ENCODE measurements at regions not wholly inside any gene's neighbourhood (a gene's known extent, or its start where the extent isn't known, plus 50 kb on each side); places are given as distances from the start of the nearest gene placed in this dataset.

- no peak for DNase-seq
Observed at GRCh38 chr10:120641695-120642094, 184.7 kb downstream of the PLPP4 start.

DNA sequence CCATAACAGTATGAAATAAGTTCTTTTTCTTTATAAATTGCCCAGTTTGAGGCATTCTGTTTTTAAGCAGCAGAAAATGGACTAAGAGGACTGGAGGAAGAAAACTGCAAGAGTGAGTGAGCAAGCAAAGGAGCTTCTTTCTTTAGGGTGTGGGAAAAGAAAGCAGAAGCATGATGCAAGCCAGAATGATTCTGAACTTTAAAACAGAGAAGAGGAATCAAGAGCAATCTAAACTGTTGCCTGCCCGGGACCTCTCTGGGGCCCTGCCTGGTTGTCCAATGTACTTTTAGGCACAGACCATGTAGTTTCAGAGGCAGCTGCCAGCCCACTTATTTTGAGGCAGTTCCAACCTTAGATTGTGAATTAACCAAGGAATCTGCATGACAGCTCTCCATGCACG is 186.3 kb downstream of the PLPP4 start:
- DNase-seq = no peak

GRCh38 chr10:120644556-120645410 is 187.8 kb downstream of the PLPP4 start:
- no peak for DNase-seq

DNA sequence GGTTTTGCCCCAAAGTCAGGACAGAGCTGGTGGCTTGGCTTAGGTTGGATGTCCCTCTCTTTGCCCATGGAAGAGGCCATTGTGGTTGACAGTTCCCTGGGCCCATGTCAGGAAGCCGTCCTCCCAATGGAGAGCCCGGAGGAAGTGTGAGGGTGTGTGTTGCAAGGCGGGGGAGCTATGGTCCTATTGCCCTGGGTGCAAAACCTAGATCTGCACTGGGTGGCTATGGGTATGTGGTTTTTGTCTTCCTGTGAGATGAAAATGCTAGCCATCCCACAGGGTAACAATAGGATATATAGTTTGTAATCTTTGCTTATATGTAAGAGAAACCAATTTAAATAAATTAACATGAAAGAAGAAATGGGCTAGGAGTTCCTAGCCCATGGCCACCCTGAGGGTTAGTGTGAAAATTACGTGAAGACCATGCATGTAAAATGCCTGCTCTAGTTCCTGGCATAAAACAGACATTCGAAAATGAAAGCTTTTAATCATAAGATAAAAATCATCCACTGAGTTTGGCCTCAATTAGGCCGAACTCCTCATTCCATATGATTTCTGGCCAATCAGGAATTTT is 189.2 kb downstream of the PLPP4 start:
- DNase-seq = no peak

- no peak for DNase-seq
Observed at GRCh38 chr10:120646738-120647456, 189.9 kb downstream of the PLPP4 start.

GRCh38 chr10:120650705-120651399 is 193.8 kb downstream of the PLPP4 start:
- DNase-seq = no peak

- DNase-seq = no peak
Observed at GRCh38 chr10:120656107-120656506, 195.1 kb upstream of the WDR11 start.

DNA sequence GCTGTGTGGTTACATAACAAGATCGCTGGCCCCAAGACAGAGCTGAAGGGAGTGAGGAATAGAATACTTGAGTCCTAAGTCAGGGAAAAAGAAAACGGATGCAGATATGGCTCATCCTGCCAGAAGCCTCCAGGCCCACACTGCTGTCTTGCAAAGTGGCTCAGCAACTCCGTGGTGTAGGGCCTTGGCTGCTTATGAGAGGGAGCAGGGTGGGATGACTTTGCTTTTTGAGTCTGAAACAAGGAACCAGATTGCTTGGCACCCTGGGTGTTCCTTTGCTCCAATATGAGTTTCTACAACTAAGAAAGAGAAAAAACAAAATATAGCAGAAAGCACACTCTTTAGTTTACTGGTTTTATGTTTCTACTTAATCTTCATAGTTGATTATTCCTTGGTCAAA is 193.8 kb upstream of the WDR11 start:
- no peak for DNase-seq

GRCh38 chr10:120658943-120659885 is 191.9 kb upstream of the WDR11 start:
- no peak for DNase-seq

DNA sequence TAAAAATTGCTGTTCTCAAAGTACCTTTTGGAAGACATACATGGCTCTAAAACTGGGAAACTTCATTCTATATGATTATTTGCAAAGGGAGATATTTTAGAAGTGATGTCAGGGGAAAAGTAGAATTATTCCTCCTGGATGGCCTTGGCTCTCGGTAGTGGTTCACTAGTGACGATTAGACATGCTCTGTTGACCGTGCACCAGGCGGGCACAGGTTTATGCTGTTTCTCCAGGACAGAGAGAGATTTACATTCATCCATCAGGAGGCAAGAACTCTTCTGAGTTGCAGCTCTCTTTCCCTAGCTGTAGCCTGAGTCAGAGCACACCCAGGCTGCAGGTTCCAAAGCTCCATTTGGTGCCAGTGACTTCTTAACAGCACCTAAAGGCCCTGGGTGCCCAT is 184.9 kb upstream of the WDR11 start:
- DNase-seq = no peak

- no peak for DNase-seq
Observed at GRCh38 chr10:120667276-120667675, 183.9 kb upstream of the WDR11 start.

DNA sequence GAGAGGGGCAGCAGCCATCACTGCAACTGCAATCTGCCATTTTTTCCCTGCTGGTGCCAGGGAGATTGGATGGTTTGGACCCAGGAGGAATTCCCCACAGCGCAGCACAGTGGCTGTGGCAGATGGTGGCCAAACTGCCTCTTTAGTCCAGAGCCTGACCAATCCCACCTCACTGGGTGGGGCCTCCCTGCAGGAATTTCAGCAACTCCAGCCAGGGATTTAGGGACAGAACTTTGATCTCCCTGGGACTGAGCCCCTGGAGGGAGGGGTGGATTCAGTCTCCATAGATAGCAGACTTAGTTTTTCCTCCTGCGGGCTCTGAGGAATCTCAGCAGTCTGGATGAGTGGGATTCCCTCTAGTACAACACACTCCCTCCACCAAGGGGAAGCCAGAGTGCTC is 179.7 kb upstream of the WDR11 start:
- DNase-seq = no peak

GRCh38 chr10:120683454-120683853 is 167.7 kb upstream of the WDR11 start:
- no peak for DNase-seq

- no peak for DNase-seq
Observed at GRCh38 chr10:120684226-120684625, 166.9 kb upstream of the WDR11 start.

DNA sequence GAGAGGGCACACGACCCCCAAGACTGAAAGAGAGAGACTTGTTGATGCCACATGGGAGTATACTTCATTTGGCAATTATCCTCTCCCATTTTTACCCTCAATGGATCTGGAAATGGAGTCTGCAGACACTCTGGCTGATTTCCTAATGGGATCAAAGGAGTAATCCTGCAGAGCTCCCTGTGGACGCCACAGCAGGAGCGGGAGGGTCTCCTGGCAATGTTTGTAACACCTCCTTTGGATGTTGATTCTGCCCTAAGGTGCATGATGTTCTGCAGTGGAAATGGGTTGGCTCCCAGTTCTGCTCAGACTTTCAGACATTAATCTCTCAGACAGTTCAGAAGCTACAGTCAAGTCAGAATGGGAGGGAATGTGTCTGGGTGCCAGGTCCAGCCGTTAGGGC is 166.0 kb upstream of the WDR11 start:
- no peak for DNase-seq

- no peak for DNase-seq
Observed at GRCh38 chr10:120688928-120689327, 162.2 kb upstream of the WDR11 start.

DNA sequence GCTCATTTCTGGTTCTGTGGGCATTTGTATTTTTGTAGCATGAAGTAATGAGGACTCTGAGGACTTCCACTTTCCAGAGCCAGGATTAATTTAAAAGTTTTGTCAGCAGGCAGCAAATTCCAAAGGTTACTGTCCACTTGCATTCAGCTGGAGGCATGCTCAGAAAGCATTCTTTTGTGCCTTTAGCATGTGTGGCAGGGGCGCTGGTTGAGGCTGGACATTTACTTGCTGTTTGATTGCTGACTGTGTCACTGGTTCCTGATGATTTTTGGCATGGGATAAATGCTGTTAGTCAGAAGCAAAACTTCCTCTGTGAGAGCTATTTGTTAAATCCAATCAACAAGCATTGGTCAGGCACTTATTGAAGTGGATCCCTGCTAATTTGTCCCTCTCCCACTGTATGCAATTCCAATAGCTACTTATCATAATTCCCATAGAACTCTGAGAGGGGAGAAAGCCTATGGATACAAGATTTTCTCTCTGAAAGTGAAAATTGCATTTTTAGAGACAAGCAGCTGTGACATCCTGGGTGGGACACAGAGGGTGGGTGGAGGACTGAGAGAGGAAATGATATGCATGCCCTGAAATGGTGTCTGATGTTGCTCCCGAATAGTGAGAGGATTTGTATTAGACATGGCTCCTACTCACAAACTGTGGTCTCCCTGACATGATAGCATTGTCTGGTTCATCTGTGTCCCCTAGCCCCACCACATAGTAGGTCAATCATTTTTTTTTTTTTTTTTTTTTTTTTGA is 161.2 kb upstream of the WDR11 start:
- no peak for DNase-seq

DNA sequence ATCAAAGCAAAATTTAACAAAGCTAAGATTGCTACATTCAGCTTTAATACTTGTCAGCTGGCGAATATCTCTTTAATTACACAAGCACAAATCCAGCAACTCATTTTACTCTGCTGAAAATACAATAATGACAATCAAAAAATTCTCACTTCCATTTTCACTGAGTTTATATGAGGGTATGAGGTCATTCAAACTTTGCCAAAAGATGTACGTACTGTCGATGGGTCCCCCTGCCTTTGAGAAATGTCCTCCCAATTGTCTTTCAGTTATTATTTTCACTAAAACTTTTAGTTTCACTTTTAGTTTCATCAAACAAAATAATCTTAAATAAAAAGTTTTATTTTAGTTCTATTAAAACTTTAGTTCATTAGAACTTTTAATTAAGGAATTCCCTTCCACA is 159.5 kb upstream of the WDR11 start:
- no peak for DNase-seq

- DNase-seq = no peak
Observed at GRCh38 chr10:120700426-120700825, 150.7 kb upstream of the WDR11 start.

DNA sequence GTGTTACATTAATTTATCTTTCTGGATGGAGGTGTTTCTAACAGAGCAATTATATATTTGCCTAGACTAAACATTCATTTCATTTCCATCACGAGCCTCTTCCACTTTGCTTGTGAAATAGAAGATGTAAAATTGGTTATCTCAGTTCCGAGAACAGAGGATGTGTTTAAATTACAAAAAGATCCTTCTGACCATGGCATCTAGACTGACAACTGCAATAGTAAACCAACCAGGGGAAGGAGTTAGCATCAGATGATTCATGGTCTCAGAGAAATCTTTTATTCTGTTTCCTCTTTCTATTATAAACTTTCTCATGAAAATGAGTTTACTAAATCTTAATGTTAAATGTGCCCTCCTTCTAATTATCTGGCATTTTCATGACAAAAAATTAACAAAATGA is 149.8 kb upstream of the WDR11 start:
- no peak for DNase-seq

DNA sequence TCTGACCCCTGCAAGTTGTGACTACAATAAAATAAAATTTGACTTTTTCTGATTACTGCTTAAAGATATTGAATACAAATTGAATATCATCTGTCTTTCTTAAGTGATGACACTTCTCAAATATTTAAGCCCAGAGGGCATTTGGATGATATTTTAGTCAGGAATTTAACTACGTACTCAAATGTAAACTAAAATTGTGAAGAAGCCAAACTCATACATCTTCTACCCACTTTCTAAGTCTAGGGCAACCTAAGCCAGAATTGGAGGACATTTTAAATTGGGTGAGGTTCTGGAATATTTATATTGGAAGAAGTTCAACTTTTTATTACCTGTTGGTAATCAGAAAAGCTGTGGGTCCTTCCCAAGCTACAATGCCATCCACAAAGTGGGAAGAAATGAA is 149.1 kb upstream of the WDR11 start:
- no peak for DNase-seq

DNA sequence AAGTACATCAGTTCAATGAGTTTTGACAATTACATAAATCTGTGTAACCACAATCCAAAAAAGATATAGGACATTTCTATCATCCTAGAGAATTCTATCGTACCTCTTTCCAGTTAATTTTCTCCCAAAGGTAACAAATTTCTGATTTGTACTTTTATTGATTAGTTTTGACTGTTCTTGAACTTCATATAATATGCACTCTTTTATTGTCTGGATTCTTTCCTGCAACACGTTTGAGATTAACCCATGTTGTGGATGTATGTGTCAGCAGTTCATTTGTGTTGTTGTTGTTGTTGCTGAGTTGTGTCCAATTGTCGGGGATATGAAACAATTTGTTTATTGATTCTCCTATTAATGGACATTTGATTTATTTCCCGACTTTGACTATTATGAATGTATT is 145.9 kb upstream of the WDR11 start:
- DNase-seq = no peak
